ENCODE measurements at regions not wholly inside any gene's neighbourhood (a gene's known extent, or its start where the extent isn't known, plus 50 kb on each side); places are given as distances from the start of the nearest gene placed in this dataset.

DNA sequence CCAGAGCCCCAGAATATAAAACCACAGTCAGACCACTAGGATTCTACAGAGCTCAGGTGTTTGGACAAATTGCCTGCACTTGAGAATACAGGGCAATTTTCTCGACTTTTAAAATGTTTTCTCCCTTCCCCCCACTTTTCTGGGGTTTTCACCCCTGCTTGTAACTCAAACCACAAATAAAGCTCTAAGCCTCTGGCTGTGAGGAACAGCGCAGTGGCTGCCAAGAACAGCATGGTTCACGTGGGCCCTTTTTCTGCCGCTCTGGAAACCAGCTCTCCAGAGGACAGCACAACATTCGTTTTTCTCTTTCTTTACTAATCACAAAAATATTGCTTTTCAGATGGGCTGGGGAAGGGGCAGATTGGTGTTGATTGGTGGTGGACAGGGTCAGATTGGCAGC lies 102.2 kb upstream of the JUN start:
- FAIRE-seq, result no peak
- Histone ChIP-seq H3K4me2 (ENCODE audit: control insufficient read depth, extremely low read depth, insufficient read depth, low read depth, low read length) (no peak overlapping the region), H3K27ac (ENCODE audit: control insufficient read depth, insufficient read depth, low read length) (no peak overlapping the region)

GRCh38 chr1:58886611-58887010 lies 102.8 kb upstream of the JUN start:
- Histone ChIP-seq H4K20me1 (ENCODE audit: control insufficient read depth, extremely low read depth, insufficient read depth, low read length) (no peaks in the 10 kb centered on the region), H3K4me3 (ENCODE audit: control insufficient read depth in 2 of 3, extremely low read depth in 1 of 3, insufficient read depth in 2 of 3, low read depth in 1 of 3, low read length in 3 of 3) (no peak overlapping the region), H3K79me2 (ENCODE audit: control insufficient read depth, insufficient read depth, low read length) (no peaks in the 10 kb centered on the region), H2AFZ (ENCODE audit: control insufficient read depth, low read length) (no peak overlapping the region), H3K9ac (ENCODE audit: control insufficient read depth, extremely low read depth, insufficient read depth, low read length) (no peak overlapping the region), H3K9me1 (ENCODE audit: control insufficient read depth, extremely low read depth, insufficient read depth, low read length) (no peaks in the 10 kb centered on the region), H3K36me3 (ENCODE audit: control insufficient read depth in 2 of 2, extremely low read depth in 1 of 2, insufficient read depth in 2 of 2, low read length in 2 of 2) (no peaks in the 10 kb centered on the region), H3K27me3 (ENCODE audit: control insufficient read depth, extremely low read depth, insufficient read depth, low read length) (no peaks in the 10 kb centered on the region), H3K27ac (ENCODE audit: control insufficient read depth, insufficient read depth, low read length) (no peak overlapping the region), H3K4me2 (ENCODE audit: control insufficient read depth, extremely low read depth, insufficient read depth, low read depth, low read length) (no peak overlapping the region), H3K9me3 (ENCODE audit: control insufficient read depth, low read depth, low read length) (no peaks in the 10 kb centered on the region), H3K4me1 (ENCODE audit: control insufficient read depth, extremely low read depth, insufficient read depth, low read length) (peaks cover 24% of the 10 kb centered on the region)
- no peak for TF ChIP-seq EZH2 (IDR thresholded peaks at IDR 0.05; ENCODE audit: low read length)
- TF ChIP-seq, protein P1, sequence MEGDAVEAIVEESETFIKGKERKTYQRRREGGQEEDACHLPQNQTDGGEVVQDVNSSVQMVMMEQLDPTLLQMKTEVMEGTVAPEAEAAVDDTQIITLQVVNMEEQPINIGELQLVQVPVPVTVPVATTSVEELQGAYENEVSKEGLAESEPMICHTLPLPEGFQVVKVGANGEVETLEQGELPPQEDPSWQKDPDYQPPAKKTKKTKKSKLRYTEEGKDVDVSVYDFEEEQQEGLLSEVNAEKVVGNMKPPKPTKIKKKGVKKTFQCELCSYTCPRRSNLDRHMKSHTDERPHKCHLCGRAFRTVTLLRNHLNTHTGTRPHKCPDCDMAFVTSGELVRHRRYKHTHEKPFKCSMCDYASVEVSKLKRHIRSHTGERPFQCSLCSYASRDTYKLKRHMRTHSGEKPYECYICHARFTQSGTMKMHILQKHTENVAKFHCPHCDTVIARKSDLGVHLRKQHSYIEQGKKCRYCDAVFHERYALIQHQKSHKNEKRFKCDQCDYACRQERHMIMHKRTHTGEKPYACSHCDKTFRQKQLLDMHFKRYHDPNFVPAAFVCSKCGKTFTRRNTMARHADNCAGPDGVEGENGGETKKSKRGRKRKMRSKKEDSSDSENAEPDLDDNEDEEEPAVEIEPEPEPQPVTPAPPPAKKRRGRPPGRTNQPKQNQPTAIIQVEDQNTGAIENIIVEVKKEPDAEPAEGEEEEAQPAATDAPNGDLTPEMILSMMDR (optimal IDR thresholded peaks at IDR 0.05 in 1 of 3, IDR thresholded peaks at IDR 0.05 in 1 of 3, conservative IDR thresholded peaks at IDR 0.05 in 1 of 3; ENCODE audit: extremely low read depth in 1 of 3, insufficient read depth in 2 of 3, low read length in 3 of 3), result no peak
- dilution Hi-C loops (cut with MboI; ENCODE audit: extremely low pct_ligation_motif_present, low sequenced_read_pairs), result no loop called here
- no peak for DNase-seq (ENCODE audit: low read depth, low spot score)
- FAIRE-seq, result no peak

More for the DNA sequence above, 102.2 kb upstream of the JUN start:
- dilution Hi-C loops (cut with MboI; ENCODE audit: extremely low pct_ligation_motif_present, low sequenced_read_pairs), result no loop called here
- Histone ChIP-seq H3K4me1 (ENCODE audit: control insufficient read depth, extremely low read depth, insufficient read depth, low read length) (peaks cover 30% of the 10 kb centered on the region), H3K9me1 (ENCODE audit: control insufficient read depth, extremely low read depth, insufficient read depth, low read length) (no peaks in the 10 kb centered on the region), H3K27me3 (ENCODE audit: control insufficient read depth, extremely low read depth, insufficient read depth, low read length) (no peaks in the 10 kb centered on the region), H3K9ac (ENCODE audit: control insufficient read depth, extremely low read depth, insufficient read depth, low read length) (no peak overlapping the region), H3K4me3 (ENCODE audit: control insufficient read depth in 2 of 3, extremely low read depth in 1 of 3, insufficient read depth in 2 of 3, low read depth in 1 of 3, low read length in 3 of 3) (no peak overlapping the region), H4K20me1 (ENCODE audit: control insufficient read depth, extremely low read depth, insufficient read depth, low read length) (no peaks in the 10 kb centered on the region), H2AFZ (ENCODE audit: control insufficient read depth, low read length) (no peak overlapping the region), H3K36me3 (ENCODE audit: control insufficient read depth in 2 of 2, extremely low read depth in 1 of 2, insufficient read depth in 2 of 2, low read length in 2 of 2) (no peaks in the 10 kb centered on the region), H3K79me2 (ENCODE audit: control insufficient read depth, insufficient read depth, low read length) (no peaks in the 10 kb centered on the region), H3K9me3 (ENCODE audit: control insufficient read depth, low read depth, low read length) (no peaks in the 10 kb centered on the region)
- TF ChIP-seq, protein P1 (optimal IDR thresholded peaks at IDR 0.05 in 1 of 3, IDR thresholded peaks at IDR 0.05 in 1 of 3, conservative IDR thresholded peaks at IDR 0.05 in 1 of 3; ENCODE audit: extremely low read depth in 1 of 3, insufficient read depth in 2 of 3, low read length in 3 of 3), result no peak
- TF ChIP-seq EZH2 (IDR thresholded peaks at IDR 0.05; ENCODE audit: low read length), result no peak
- no peak for DNase-seq (ENCODE audit: low read depth, low spot score)
